ENCODE measurements at regions not wholly inside any gene's neighbourhood (a gene's known extent, or its start where the extent isn't known, plus 50 kb on each side); places are given as distances from the start of the nearest gene placed in this dataset.

DNA sequence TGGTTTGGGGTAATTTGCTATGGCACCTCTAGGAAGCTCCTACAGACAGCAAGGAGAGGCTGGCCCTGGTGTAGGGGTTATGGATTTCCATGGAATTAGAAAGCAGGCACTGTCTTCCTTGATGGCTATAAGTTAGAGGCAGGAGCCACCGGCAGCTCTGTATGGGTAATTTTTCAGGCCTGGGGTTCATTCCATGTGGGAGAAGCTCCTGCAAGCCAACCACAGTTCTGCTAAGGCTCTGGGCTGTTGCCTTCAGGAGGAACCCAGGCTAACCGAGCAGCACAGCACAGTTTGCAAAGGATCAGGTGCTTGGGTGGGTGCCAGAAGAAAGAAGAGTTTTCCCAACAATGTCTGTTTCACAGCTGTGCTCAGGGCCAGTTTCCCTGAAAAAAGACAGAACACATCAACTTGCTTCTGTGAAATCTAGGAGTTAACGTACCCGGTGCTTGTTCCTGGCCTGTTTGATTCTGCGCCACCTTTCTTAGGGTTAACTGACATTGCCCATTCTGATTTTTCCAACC lies 162.8 kb upstream of the MYLIP start:
- TF ChIP-seq, protein P1, sequence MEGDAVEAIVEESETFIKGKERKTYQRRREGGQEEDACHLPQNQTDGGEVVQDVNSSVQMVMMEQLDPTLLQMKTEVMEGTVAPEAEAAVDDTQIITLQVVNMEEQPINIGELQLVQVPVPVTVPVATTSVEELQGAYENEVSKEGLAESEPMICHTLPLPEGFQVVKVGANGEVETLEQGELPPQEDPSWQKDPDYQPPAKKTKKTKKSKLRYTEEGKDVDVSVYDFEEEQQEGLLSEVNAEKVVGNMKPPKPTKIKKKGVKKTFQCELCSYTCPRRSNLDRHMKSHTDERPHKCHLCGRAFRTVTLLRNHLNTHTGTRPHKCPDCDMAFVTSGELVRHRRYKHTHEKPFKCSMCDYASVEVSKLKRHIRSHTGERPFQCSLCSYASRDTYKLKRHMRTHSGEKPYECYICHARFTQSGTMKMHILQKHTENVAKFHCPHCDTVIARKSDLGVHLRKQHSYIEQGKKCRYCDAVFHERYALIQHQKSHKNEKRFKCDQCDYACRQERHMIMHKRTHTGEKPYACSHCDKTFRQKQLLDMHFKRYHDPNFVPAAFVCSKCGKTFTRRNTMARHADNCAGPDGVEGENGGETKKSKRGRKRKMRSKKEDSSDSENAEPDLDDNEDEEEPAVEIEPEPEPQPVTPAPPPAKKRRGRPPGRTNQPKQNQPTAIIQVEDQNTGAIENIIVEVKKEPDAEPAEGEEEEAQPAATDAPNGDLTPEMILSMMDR (conservative IDR thresholded peaks at IDR 0.05) = no peak
- DNase-seq (ENCODE audit: extremely low spot score, unreplicated experiment) = no peak
- no peaks in the 10 kb centered on the region for H3K27me3 Mint-ChIP-seq
- H3K36me3 Mint-ChIP-seq = peaks cover 4% of the 10 kb centered on the region
- peaks cover 5% of the 10 kb centered on the region for H3K9me3 Mint-ChIP-seq
- H3K4me1 Mint-ChIP-seq (ENCODE audit: unreplicated experiment) = peaks cover 17% of the 10 kb centered on the region
- H3K4me3 Mint-ChIP-seq = no peak overlapping the region
- no peak overlapping the region for H3K27ac Mint-ChIP-seq

DNA sequence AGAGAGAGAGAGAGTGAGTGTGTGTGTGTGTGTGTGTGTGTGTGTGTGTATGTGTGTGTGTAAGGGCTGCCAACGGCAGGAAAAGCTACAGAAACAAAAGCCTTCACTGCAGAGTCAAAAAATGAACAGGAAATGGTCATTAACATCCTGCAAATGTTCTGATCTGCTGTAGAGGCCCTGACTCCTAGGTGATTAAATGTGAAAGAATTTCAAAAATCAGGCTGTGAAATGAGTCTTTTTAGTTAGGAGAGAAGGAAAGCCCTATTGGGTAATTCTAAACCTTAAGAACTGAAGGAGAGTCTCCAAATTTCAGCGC lies 166.5 kb upstream of the MYLIP start:
- DNase-seq (ENCODE audit: extremely low spot score, unreplicated experiment) = no peak
- Mint-ChIP-seq H3K9me3 (peaks cover 5% of the 10 kb centered on the region), H3K4me1 (ENCODE audit: unreplicated experiment) (peaks cover 20% of the 10 kb centered on the region), H3K36me3 (peaks cover 4% of the 10 kb centered on the region), H3K27me3 (no peaks in the 10 kb centered on the region), H3K4me3 (no peak overlapping the region), H3K27ac (no peak overlapping the region)
- TF ChIP-seq, protein P1 (conservative IDR thresholded peaks at IDR 0.05) = no peak

DNA sequence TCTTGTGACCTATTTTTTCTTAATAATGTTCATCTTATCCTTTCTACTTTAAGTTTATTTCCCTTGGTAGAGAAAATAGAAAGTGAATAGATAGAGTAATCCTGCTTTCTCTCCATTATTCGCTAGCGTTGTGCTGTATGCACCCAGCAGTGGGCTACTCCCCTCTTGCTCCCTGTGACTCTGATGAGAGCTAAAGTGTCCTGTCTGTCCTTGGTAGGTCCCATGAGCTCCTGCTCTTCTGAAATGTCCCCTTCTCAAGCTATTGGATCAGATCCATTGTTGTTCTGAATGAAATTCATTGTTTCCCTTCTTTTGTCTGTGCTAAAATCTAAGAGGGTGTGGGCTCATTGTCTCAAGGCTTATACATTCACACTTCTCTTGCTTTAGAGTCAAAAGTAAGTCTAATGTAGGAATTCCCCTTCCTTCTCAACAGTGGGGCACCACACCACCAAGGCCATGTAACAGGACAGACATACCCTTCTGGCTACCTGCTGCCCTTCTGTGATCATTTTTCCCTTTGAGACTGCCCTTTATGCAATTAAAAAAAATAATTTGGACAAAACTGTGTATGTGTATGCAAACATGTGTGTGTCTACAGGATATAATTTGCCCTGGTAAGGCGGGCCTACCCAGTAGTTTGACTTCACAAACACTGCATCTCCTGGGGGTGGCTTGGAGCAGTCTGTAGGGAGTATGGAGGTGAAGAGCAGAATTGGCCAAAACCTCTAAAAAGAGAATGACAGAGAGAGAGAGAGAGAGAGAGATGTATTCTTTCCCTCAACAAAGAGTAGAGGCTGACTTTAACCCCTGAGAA lies 167.0 kb upstream of the MYLIP start:
- no peaks in the 10 kb centered on the region for H3K27me3 Mint-ChIP-seq

DNA sequence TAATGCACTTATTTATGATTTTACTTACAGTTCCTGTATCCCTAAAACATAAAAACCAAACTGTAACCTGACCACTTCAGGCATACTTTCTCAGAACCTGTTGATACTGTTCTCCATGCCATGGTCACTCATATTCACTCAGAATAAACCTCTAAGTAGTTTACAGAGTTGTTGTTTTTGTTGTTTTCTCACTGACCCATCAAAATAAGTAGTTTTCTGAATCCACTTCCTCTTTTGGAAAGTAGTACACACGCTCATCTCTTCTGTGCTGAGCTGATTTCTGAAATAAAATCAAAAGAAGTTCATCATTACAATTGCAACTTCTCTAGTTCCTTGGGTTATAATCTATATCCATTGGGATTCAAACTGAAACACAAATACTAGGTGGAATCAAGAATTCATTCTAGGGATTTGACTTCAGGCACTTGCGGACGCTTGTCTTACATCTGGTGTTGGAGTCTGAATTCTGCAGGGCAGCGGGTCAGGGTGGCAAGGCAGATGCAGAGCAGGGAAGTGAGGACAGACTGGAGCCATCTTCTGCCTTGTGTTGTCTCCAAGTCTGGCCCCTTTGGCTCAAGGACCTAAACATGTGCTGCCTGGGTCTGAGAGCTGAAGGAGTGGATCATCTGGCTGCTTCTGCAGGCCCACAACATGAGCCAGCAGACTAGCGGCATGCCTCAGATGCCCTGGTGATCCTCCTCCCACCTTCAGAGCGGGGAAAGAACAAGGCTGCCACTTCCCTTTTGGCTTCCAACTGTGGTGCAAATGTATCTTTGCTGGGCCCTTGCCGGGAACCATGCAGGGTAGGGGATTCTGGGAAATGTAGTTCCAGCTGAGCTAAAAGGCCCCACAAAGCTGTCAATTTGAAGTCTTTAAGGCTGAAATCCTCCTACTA lies 167.9 kb upstream of the MYLIP start:
- Mint-ChIP-seq H3K27me3 (no peaks in the 10 kb centered on the region), H3K36me3 (peaks cover 4% of the 10 kb centered on the region), H3K27ac (no peak overlapping the region), H3K9me3 (peaks cover 5% of the 10 kb centered on the region), H3K4me1 (ENCODE audit: unreplicated experiment) (peaks cover 34% of the 10 kb centered on the region), H3K4me3 (no peak overlapping the region)
- TF ChIP-seq, protein P1 (conservative IDR thresholded peaks at IDR 0.05) = no peak
- no peak for DNase-seq (ENCODE audit: extremely low spot score, unreplicated experiment)

More for the DNA sequence above, 167.0 kb upstream of the MYLIP start:
- TF ChIP-seq, protein P1 (conservative IDR thresholded peaks at IDR 0.05) = no peak
- Mint-ChIP-seq H3K27ac (no peak overlapping the region), H3K4me3 (no peak overlapping the region), H3K9me3 (peaks cover 5% of the 10 kb centered on the region), H3K36me3 (peaks cover 4% of the 10 kb centered on the region), H3K4me1 (ENCODE audit: unreplicated experiment) (peaks cover 25% of the 10 kb centered on the region)
- no peak for DNase-seq (ENCODE audit: extremely low spot score, unreplicated experiment)

DNA sequence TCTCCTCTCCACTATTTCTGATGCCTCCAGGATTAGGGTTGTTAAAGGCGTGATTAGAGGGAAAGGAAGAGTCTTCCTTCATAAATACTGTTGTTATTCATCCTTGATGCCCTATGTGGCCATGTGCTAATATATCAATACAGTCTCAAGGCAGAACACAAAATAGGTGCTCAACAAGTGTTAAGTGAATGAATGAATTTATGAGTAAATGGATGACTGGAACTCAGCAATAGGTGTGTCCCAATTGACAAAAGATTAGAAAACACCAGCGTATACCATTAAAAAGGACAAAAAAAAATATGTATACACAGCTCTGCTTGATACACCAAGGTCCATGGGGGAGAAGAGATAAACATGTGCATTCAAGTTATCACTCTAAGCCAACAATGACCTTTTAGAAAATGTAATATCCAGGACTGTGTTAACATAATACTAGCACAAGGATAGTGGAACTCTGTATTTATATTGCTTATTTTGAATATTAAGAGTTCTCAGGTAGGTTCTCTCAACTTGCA lies 171.2 kb upstream of the MYLIP start:
- Mint-ChIP-seq H3K4me3 (no peak overlapping the region), H3K27ac (no peak overlapping the region), H3K27me3 (no peaks in the 10 kb centered on the region), H3K36me3 (peaks cover 4% of the 10 kb centered on the region), H3K4me1 (ENCODE audit: unreplicated experiment) (peaks cover 44% of the 10 kb centered on the region), H3K9me3 (peaks cover 5% of the 10 kb centered on the region)
- TF ChIP-seq, protein P1 (conservative IDR thresholded peaks at IDR 0.05) = no peak
- DNase-seq (ENCODE audit: extremely low spot score, unreplicated experiment) = no peak
